ENCODE measurements at regions not wholly inside any gene's neighbourhood (a gene's known extent, or its start where the extent isn't known, plus 50 kb on each side); places are given as distances from the start of the nearest gene placed in this dataset.
"Not testable (repeated sequence)": the region's sequence is repeated elsewhere in the genome, so short reads cannot be mapped to it uniquely, and the experiment has no call there.

- peak; percentile 6 for DNase-seq (ENCODE audit: low read depth)
Observed at GRCh38 chr4:124055336-124055735, 657.2 kb downstream of the ANKRD50 start.

- DNase-seq (ENCODE audit: low read depth) = no peak
Observed at GRCh38 chr4:124055896-124056295, 656.6 kb downstream of the ANKRD50 start.

GRCh38 chr4:124060261-124060918, 652.1 kb downstream of the ANKRD50 start:
- peak; percentile 8 for DNase-seq (ENCODE audit: low read depth)

- peak; percentile 15 for DNase-seq (ENCODE audit: low read depth)
Observed at GRCh38 chr4:124061413-124061812, 651.1 kb downstream of the ANKRD50 start.

GRCh38 chr4:124065422-124065821, 647.1 kb downstream of the ANKRD50 start:
- DNase-seq (ENCODE audit: low read depth) = no peak

GRCh38 chr4:124065936-124066335, 646.6 kb downstream of the ANKRD50 start:
- no peak for DNase-seq (ENCODE audit: low read depth)

- no peak for DNase-seq (ENCODE audit: low read depth)
Observed at GRCh38 chr4:124066595-124066994, 645.9 kb downstream of the ANKRD50 start.

- DNase-seq (ENCODE audit: low read depth) = peak; percentile 13
Observed at GRCh38 chr4:124067046-124067445, 645.5 kb downstream of the ANKRD50 start.

GRCh38 chr4:124070688-124071484, 641.6 kb downstream of the ANKRD50 start:
- peak; percentile 8 for DNase-seq (ENCODE audit: low read depth)

GRCh38 chr4:124075276-124075675, 637.3 kb downstream of the ANKRD50 start:
- not testable (repeated sequence) for DNase-seq (ENCODE audit: low read depth)

- DNase-seq (ENCODE audit: low read depth) = peak; percentile 12
Observed at GRCh38 chr4:124079174-124079780, 633.3 kb downstream of the ANKRD50 start.

- DNase-seq (ENCODE audit: low read depth) = no peak
Observed at GRCh38 chr4:124083711-124084110, 628.8 kb downstream of the ANKRD50 start.

- no peak for DNase-seq (ENCODE audit: low read depth)
Observed at GRCh38 chr4:124085561-124086180, 626.9 kb downstream of the ANKRD50 start.

GRCh38 chr4:124090021-124090420, 622.5 kb downstream of the ANKRD50 start:
- DNase-seq (ENCODE audit: low read depth) = no peak

- DNase-seq (ENCODE audit: low read depth) = no peak
Observed at GRCh38 chr4:124092101-124092500, 620.4 kb downstream of the ANKRD50 start.

GRCh38 chr4:124092541-124092984, 620.0 kb downstream of the ANKRD50 start:
- no peak for DNase-seq (ENCODE audit: low read depth)

GRCh38 chr4:124095621-124096020, 616.9 kb downstream of the ANKRD50 start:
- no peak for DNase-seq (ENCODE audit: low read depth)

- DNase-seq (ENCODE audit: low read depth) = no peak
Observed at GRCh38 chr4:124096290-124096689, 616.2 kb downstream of the ANKRD50 start.

GRCh38 chr4:124097447-124097846, 615.1 kb downstream of the ANKRD50 start:
- DNase-seq (ENCODE audit: low read depth) = no peak

GRCh38 chr4:124104101-124104500, 608.4 kb downstream of the ANKRD50 start:
- DNase-seq (ENCODE audit: low read depth) = peak; percentile 24

- DNase-seq (ENCODE audit: low read depth) = no peak
Observed at GRCh38 chr4:124104628-124105027, 607.9 kb downstream of the ANKRD50 start.

GRCh38 chr4:124105212-124105611, 607.3 kb downstream of the ANKRD50 start:
- peak; percentile 31 for DNase-seq (ENCODE audit: low read depth)
